PC-9 (cell line): ENCODE measurements at regions not wholly inside any gene's neighbourhood (a gene's known extent, or its start where the extent isn't known, plus 50 kb on each side); places are given as distances from the start of the nearest gene placed in this dataset.
"Not testable (repeated sequence)": the region's sequence is repeated elsewhere in the genome, so short reads cannot be mapped to it uniquely, and the experiment has no call there.

Source experiments
- BruUV-seq: library from RNA; stranded (reverse); fragments of 400-500 nt; replicated peaks from 2 replicates; lab custom pipeline; 2021; lab: Mats Ljungman, UMichigan
- CTCF ChIA-PET: fragments of 300-600 bp; sonication (Branson Sonifier 250); formaldehyde crosslinking; loops from one replicate; lab custom pipeline; 2022; ENCODE audit warnings: antibody characterized with exemption; lab: Charles Lee
- POLR2A ChIA-PET: fragments of 300-600 bp; sonication (Branson Sonifier 250); formaldehyde crosslinking; loops from one replicate; lab custom pipeline; 2022; ENCODE audit warnings: antibody characterized with exemption; ENCODE audit not compliant: unreplicated experiment; lab: Charles Lee
- DNase-seq, 2 experiments: peaks; one replicate each; pipeline versions ENCODE4 v3.0.0 to v3.0.0-alpha.2; 2015 to 2022; ENCODE audit warnings: mixed read lengths in 1 of 2
- H2AFZ ChIP-seq: fragments of 200-600 bp; sonication (generic); 2 replicates; pipeline ENCODE4 v1.8.1; 2017; ENCODE audit warnings: antibody characterized with exemption
- H3F3A ChIP-seq: fragments of 200-600 bp; sonication (generic); 2 replicates; pipeline ENCODE4 v1.8.1; 2017; ENCODE audit warnings: antibody characterized with exemption, mild to moderate bottlenecking, low read depth; ENCODE audit not compliant: insufficient read depth
- H3K27ac ChIP-seq: fragments of 200-600 bp; sonication (generic); 2 replicates; pipeline ENCODE4 v1.6.1; 2016; ENCODE audit warnings: mixed run types
- H3K27me3 ChIP-seq: fragments of 200-600 bp; sonication (generic); 2 replicates; pipeline ENCODE4 v1.6.1; 2016; ENCODE audit warnings: low read depth, mixed run types; ENCODE audit not compliant: insufficient read depth
- H3K36me3 ChIP-seq: fragments of 200-600 bp; sonication (generic); 2 replicates; pipeline ENCODE4 v1.6.1; 2016; ENCODE audit warnings: low read depth, mixed run types
- H3K4me1 ChIP-seq: fragments of 200-600 bp; sonication (generic); replicated peaks from 2 replicates; pipeline ENCODE4 v1.6.1; 2016; ENCODE audit warnings: mixed run types; ENCODE audit not compliant: insufficient read depth
- H3K4me2 ChIP-seq: fragments of 200-600 bp; sonication (generic); 2 replicates; pipeline ENCODE4 v1.6.1; 2017; ENCODE audit warnings: mixed run types
- H3K4me3 ChIP-seq: fragments of 200-600 bp; sonication (generic); 2 replicates; pipeline ENCODE4 v1.6.1; 2016; ENCODE audit warnings: mixed run types
- H3K79me2 ChIP-seq: fragments of 200-600 bp; sonication (generic); 2 replicates; pipeline ENCODE4 v1.6.1; 2017; ENCODE audit warnings: low read depth, mixed run types
- H3K9me2 ChIP-seq: fragments of 200-600 bp; sonication (generic); 2 replicates; pipeline ENCODE4 v1.8.1; 2017; ENCODE audit warnings: mild to moderate bottlenecking; ENCODE audit not compliant: insufficient read depth
- H3K9me3 ChIP-seq: fragments of 200-600 bp; sonication (generic); 2 replicates; pipeline ENCODE4 v1.8.1; 2016; ENCODE audit warnings: low read depth; ENCODE audit not compliant: insufficient read depth
- H4K20me1 ChIP-seq: fragments of 200-600 bp; sonication (generic); 2 replicates; pipeline ENCODE4 v1.8.1; 2017; ENCODE audit not compliant: insufficient read depth
- CTCF ChIP-seq: fragments of 200-600 bp; sonication (generic); conservative IDR thresholded peaks from 2 replicates; pipeline ENCODE4 v1.6.1; 2017; ENCODE audit warnings: mixed run types, antibody characterized with exemption, mild to moderate bottlenecking, moderate library complexity
- EZH2 ChIP-seq: fragments of 200-600 bp; sonication (generic); IDR thresholded peaks from 2 replicates; pipeline ENCODE4 v1.8.0; 2017; ENCODE audit warnings: antibody characterized with exemption, low read depth
- intact Hi-C: fragments of 100-400 bp; cut with micrococcal nuclease; formaldehyde crosslinking; loops from one replicate; pipeline ENCODE4 v1.10.0; 2022; ENCODE audit not compliant: unreplicated experiment

- BruUV-seq: no TSS peak
- Histone ChIP-seq H4K20me1 (no peaks in the 10 kb centered on the region), H3K9me2 (no peaks in the 10 kb centered on the region), H3K9me3 (no peaks in the 10 kb centered on the region), H3K27me3 (no peaks in the 10 kb centered on the region), H3F3A (no peaks in the 10 kb centered on the region), H3K79me2 (no peaks in the 10 kb centered on the region), H3K36me3 (no peaks in the 10 kb centered on the region), H3K27ac (no peak overlapping the region), H3K4me1 (no peaks in the 10 kb centered on the region), H2AFZ (no peak overlapping the region), H3K4me2 (no peak overlapping the region), H3K4me3 (no peak overlapping the region)
- no peak for DNase-seq
- intact Hi-C loops: loop anchor here (5.0 kb wide), 1 partner anchor 313 kb away; no protein-coding TSS in a partner anchor
- ChIA-PET POLR2A (no interaction called here), CTCF (no interaction called here)
- TF ChIP-seq EZH2 (no peak), CTCF (no peak)
Observed at GRCh38 chr5:124888622-124889485, 142.4 kb upstream of the ZNF608 start.

GRCh38 chr5:124889486-124889825, 143.0 kb upstream of the ZNF608 start:
- H3K4me2 ChIP-seq: no peak overlapping the region
- ChIA-PET CTCF (no interaction called here), POLR2A (no interaction called here)
- H3K9me2 ChIP-seq: no peaks in the 10 kb centered on the region
- no peaks in the 10 kb centered on the region for H4K20me1 ChIP-seq
- TF ChIP-seq CTCF (no peak), EZH2 (no peak)
- H3K79me2 ChIP-seq: no peaks in the 10 kb centered on the region
- no peak overlapping the region for H3K27ac ChIP-seq
- intact Hi-C loops: loop anchor here (5.0 kb wide), 1 partner anchor 313 kb away; no protein-coding TSS in a partner anchor
- H3K27me3 ChIP-seq: no peaks in the 10 kb centered on the region
- no peaks in the 10 kb centered on the region for H3K36me3 ChIP-seq
- no peak for DNase-seq
- H3K9me3 ChIP-seq: no peaks in the 10 kb centered on the region
- H3K4me1 ChIP-seq: no peaks in the 10 kb centered on the region
- no TSS peak for BruUV-seq
- H2AFZ ChIP-seq: no peak overlapping the region
- no peak overlapping the region for H3K4me3 ChIP-seq
- no peaks in the 10 kb centered on the region for H3F3A ChIP-seq

GRCh38 chr5:124889850-124890249, 143.4 kb upstream of the ZNF608 start:
- Histone ChIP-seq H3F3A (no peaks in the 10 kb centered on the region), H3K79me2 (no peaks in the 10 kb centered on the region), H3K4me2 (no peak overlapping the region), H3K9me3 (no peaks in the 10 kb centered on the region), H2AFZ (no peak overlapping the region), H4K20me1 (no peaks in the 10 kb centered on the region), H3K27ac (no peak overlapping the region), H3K27me3 (no peaks in the 10 kb centered on the region), H3K4me3 (no peak overlapping the region), H3K36me3 (no peaks in the 10 kb centered on the region), H3K4me1 (no peaks in the 10 kb centered on the region), H3K9me2 (no peaks in the 10 kb centered on the region)
- no TSS peak for BruUV-seq
- intact Hi-C loops: loop anchor here (5.0 kb wide), 1 partner anchor 312 kb away; no protein-coding TSS in a partner anchor
- ChIA-PET CTCF (no interaction called here), POLR2A (no interaction called here)
- TF ChIP-seq EZH2 (no peak), CTCF (no peak)
- DNase-seq: no peak

GRCh38 chr5:124890442-124890841, 144.0 kb upstream of the ZNF608 start:
- H3K4me1 ChIP-seq, DNase-seq, BruUV-seq, H3K79me2 ChIP-seq, H3K4me2 ChIP-seq, H3K27ac ChIP-seq, H3K9me2 ChIP-seq, H3K36me3 ChIP-seq, H3K27me3 ChIP-seq, intact Hi-C loops, CTCF ChIA-PET, H3K4me3 ChIP-seq, POLR2A ChIA-PET, H3F3A ChIP-seq, H4K20me1 ChIP-seq, H3K9me3 ChIP-seq, H2AFZ ChIP-seq: not testable (repeated sequence)
